GM23338 (cell line): ENCODE measurements at regions not wholly inside any gene's neighbourhood (a gene's known extent, or its start where the extent isn't known, plus 50 kb on each side); places are given as distances from the start of the nearest gene placed in this dataset.

ENCODE experiments used
- ATAC-seq: fragments of 200-7000 bp; cut with Tn5 transposase; 3 replicates; pipeline ENCODE4 v1.9.1; 2020
- DNase-seq: peaks from one replicate; pipeline ENCODE4 v3.0.0-alpha.2; 2015; ENCODE audit warnings: low spot score
- H2AFZ ChIP-seq: fragments of 200-600 bp; sonication (generic); 2 replicates; pipeline ENCODE4 v1.8.0; 2016; ENCODE audit warnings: antibody characterized with exemption, mild to moderate bottlenecking, moderate library complexity
- H3F3A ChIP-seq: fragments of 200-600 bp; sonication (generic); replicated peaks from 2 replicates; pipeline ENCODE4 v1.8.0; 2017; ENCODE audit warnings: antibody characterized with exemption, mixed run types, low read depth
- H3K27ac ChIP-seq: fragments of 200-600 bp; sonication (generic); 2 replicates; pipeline ENCODE4 v1.6.1; 2016; ENCODE audit warnings: low read depth
- H3K27me3 ChIP-seq: fragments of 200-600 bp; sonication (generic); 2 replicates; pipeline ENCODE4 v1.8.0; 2016; ENCODE audit warnings: mild to moderate bottlenecking, mixed run types, moderate library complexity; ENCODE audit not compliant: insufficient read depth
- H3K36me3 ChIP-seq: fragments of 200-600 bp; sonication (generic); 2 replicates; pipeline ENCODE4 v1.8.0; 2016; ENCODE audit warnings: mild to moderate bottlenecking; ENCODE audit not compliant: insufficient read depth
- H3K4me1 ChIP-seq: fragments of 200-600 bp; sonication (generic); 2 replicates; pipeline ENCODE4 v1.8.0; 2016; ENCODE audit warnings: mild to moderate bottlenecking, moderate library complexity; ENCODE audit not compliant: insufficient read depth
- H3K4me2 ChIP-seq: fragments of 200-600 bp; sonication (generic); 2 replicates; pipeline ENCODE4 v1.7.1; 2017; ENCODE audit warnings: mixed run types
- H3K4me3 ChIP-seq: fragments of 200-600 bp; sonication (generic); 2 replicates; pipeline ENCODE4 v1.6.1; 2016; ENCODE audit warnings: mixed run types
- H3K79me2 ChIP-seq: fragments of 200-600 bp; sonication (generic); replicated peaks from 2 replicates; pipeline ENCODE4 v1.8.0; 2017; ENCODE audit warnings: mild to moderate bottlenecking; ENCODE audit not compliant: insufficient read depth
- H3K9me2 ChIP-seq: fragments of 200-600 bp; sonication (generic); 2 replicates; pipeline ENCODE4 v1.8.0; 2017; ENCODE audit not compliant: insufficient read depth
- H4K20me1 ChIP-seq: fragments of 200-600 bp; sonication (generic); replicated peaks from 2 replicates; pipeline ENCODE4 v1.8.0; 2017; ENCODE audit warnings: mild to moderate bottlenecking; ENCODE audit not compliant: insufficient read depth
- H3K27ac Mint-ChIP-seq: 2 replicates; pipeline ENCODE4 v1.8.0; 2020; ENCODE audit warnings: inconsistent platforms, mild to moderate bottlenecking, moderate library complexity, mixed read lengths
- H3K27me3 Mint-ChIP-seq: 3 replicates; pipeline ENCODE4 v1.8.0; 2022; ENCODE audit warnings: low read depth, mild to moderate bottlenecking, moderate library complexity, mixed read lengths, inconsistent platforms; ENCODE audit not compliant: insufficient read depth, poor library complexity
- H3K36me3 Mint-ChIP-seq: 3 replicates; pipeline ENCODE4 v1.8.0; 2021; ENCODE audit warnings: low read depth, mild to moderate bottlenecking, inconsistent platforms, moderate library complexity, mixed read lengths
- H3K4me1 Mint-ChIP-seq: 3 replicates; pipeline ENCODE4 v1.8.0; 2020; ENCODE audit warnings: mild to moderate bottlenecking, inconsistent platforms, mixed read lengths
- H3K4me3 Mint-ChIP-seq: 3 replicates; pipeline ENCODE4 v1.8.0; 2021; ENCODE audit warnings: moderate library complexity, mild to moderate bottlenecking, inconsistent platforms, mixed read lengths
- H3K9me3 Mint-ChIP-seq: 3 replicates; pipeline ENCODE4 v1.8.0; 2020; ENCODE audit warnings: moderate library complexity, mild to moderate bottlenecking, inconsistent platforms, mixed read lengths
- CTCF ChIP-seq, 2 experiments: fragments of 200-600 bp in 1 of 2; sonication (generic) in 1 of 2; conservative IDR thresholded peaks; 2 replicates each; pipeline versions ENCODE4 v1.5.1 to v1.6.1; 2016 to 2017; ENCODE audit warnings: antibody characterized with exemption in 2 of 2, low read depth in 2 of 2, mild to moderate bottlenecking in 2 of 2, moderate library complexity in 1 of 2
- ETS1 ChIP-seq: IDR thresholded peaks from 2 replicates; pipeline ENCODE4 v1.6.1; 2016; ENCODE audit warnings: antibody characterized with exemption
- EZH2phosphoT487 ChIP-seq: fragments of 200-600 bp; sonication (generic); IDR thresholded peaks from one replicate; pipeline ENCODE4 v1.8.1; 2018; ENCODE audit warnings: antibody characterized with exemption; ENCODE audit not compliant: unreplicated experiment
- POLR2AphosphoS5 ChIP-seq: IDR thresholded peaks from 2 replicates; pipeline ENCODE4 v1.6.1; 2016; ENCODE audit warnings: antibody characterized with exemption, low read depth
- REST ChIP-seq: IDR thresholded peaks from one replicate; pipeline ENCODE4 v1.6.1; 2018; ENCODE audit warnings: antibody characterized with exemption; ENCODE audit not compliant: unreplicated experiment
- STAT1 ChIP-seq: IDR thresholded peaks from one replicate; pipeline ENCODE4 v1.6.1; 2016; ENCODE audit warnings: antibody characterized with exemption; ENCODE audit not compliant: unreplicated experiment
- ZNF114 ChIP-seq: fragments of 250-450 bp; sonication (Bioruptor Pico); IDR thresholded peaks from 2 replicates; pipeline ENCODE4 v1.5.0; 2020; ENCODE audit warnings: mild to moderate bottlenecking, moderate library complexity
- ZNF462 ChIP-seq: fragments of 250-450 bp; sonication (Bioruptor Pico); IDR thresholded peaks from 2 replicates; pipeline ENCODE4 v1.5.0; 2020; ENCODE audit warnings: mild to moderate bottlenecking, moderate library complexity

GRCh38 chr10:47243356-47243755 is 56.6 kb upstream of the GDF10 start (continued):
- TF ChIP-seq REST (no peak), STAT1 (no peak), POLR2AphosphoS5 (no peak), ZNF114 (no peak), ETS1 (no peak), EZH2phosphoT487 (no peak)

- Mint-ChIP-seq H3K36me3 (no peaks in the 10 kb centered on the region), H3K4me3 (no peak overlapping the region), H3K4me1 (peaks cover 3% of the 10 kb centered on the region; the same call in 1 of the 3 replicates), H3K9me3 (no peaks in the 10 kb centered on the region), H3K27me3 (peaks cover 7% of the 10 kb centered on the region), H3K27ac (no peak overlapping the region)
- Histone ChIP-seq H3K4me1 (no peaks in the 10 kb centered on the region), H3K36me3 (no peaks in the 10 kb centered on the region), H3K9me2 (peaks cover 10% of the 10 kb centered on the region; the same call in 1 of the 2 replicates), H2AFZ (no peak overlapping the region), H3K4me2 (no peak overlapping the region), H3K79me2 (no peaks in the 10 kb centered on the region), H3K27ac (no peak overlapping the region), H3F3A (no peaks in the 10 kb centered on the region), H3K27me3 (no peaks in the 10 kb centered on the region), H4K20me1 (no peaks in the 10 kb centered on the region), H3K4me3 (no peak overlapping the region)
- DNase-seq (no peak), ATAC-seq (no peak)
- TF ChIP-seq ETS1 (no peak), POLR2AphosphoS5 (no peak), ZNF462 (CRISPR knock-in tag) (no peak), CTCF (conservative IDR thresholded peaks at IDR 0.05; ENCODE audit: low read depth in 2 of 2) (no peak)
Measured at GRCh38 chr10:47243791-47244190, 56.2 kb upstream of the GDF10 start.
